ENCODE measurements at regions not wholly inside any gene's neighbourhood (a gene's known extent, or its start where the extent isn't known, plus 50 kb on each side); places are given as distances from the start of the nearest gene placed in this dataset.

DNA sequence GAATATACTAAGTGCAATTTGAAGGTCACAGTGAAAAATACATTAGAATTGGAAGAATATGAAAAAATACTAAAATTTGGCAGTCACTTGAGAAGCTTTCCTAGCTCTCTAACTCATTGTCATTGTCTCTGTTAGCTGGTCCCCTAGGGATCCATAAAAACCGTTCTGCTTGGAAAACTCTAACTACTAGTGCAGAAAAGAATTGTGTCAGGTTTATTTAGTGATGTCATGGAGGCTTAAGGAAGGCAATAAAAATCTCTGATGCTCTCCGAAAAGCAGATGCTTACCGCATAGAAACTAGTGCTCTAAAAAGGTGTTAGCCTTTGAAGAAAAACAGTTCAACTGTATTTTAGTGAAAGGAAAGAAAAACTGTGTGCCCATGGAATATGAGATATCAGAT is 150.1 kb upstream of the DLGAP1 start:
- TF ChIP-seq, protein P1, sequence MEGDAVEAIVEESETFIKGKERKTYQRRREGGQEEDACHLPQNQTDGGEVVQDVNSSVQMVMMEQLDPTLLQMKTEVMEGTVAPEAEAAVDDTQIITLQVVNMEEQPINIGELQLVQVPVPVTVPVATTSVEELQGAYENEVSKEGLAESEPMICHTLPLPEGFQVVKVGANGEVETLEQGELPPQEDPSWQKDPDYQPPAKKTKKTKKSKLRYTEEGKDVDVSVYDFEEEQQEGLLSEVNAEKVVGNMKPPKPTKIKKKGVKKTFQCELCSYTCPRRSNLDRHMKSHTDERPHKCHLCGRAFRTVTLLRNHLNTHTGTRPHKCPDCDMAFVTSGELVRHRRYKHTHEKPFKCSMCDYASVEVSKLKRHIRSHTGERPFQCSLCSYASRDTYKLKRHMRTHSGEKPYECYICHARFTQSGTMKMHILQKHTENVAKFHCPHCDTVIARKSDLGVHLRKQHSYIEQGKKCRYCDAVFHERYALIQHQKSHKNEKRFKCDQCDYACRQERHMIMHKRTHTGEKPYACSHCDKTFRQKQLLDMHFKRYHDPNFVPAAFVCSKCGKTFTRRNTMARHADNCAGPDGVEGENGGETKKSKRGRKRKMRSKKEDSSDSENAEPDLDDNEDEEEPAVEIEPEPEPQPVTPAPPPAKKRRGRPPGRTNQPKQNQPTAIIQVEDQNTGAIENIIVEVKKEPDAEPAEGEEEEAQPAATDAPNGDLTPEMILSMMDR (IDR thresholded peaks at IDR 0.05; ENCODE audit: insufficient read depth, low read length): no peak
- TF ChIP-seq GABPA (IDR thresholded peaks at IDR 0.05; ENCODE audit: low read depth): no peak
- TF ChIP-seq, protein P2, sequence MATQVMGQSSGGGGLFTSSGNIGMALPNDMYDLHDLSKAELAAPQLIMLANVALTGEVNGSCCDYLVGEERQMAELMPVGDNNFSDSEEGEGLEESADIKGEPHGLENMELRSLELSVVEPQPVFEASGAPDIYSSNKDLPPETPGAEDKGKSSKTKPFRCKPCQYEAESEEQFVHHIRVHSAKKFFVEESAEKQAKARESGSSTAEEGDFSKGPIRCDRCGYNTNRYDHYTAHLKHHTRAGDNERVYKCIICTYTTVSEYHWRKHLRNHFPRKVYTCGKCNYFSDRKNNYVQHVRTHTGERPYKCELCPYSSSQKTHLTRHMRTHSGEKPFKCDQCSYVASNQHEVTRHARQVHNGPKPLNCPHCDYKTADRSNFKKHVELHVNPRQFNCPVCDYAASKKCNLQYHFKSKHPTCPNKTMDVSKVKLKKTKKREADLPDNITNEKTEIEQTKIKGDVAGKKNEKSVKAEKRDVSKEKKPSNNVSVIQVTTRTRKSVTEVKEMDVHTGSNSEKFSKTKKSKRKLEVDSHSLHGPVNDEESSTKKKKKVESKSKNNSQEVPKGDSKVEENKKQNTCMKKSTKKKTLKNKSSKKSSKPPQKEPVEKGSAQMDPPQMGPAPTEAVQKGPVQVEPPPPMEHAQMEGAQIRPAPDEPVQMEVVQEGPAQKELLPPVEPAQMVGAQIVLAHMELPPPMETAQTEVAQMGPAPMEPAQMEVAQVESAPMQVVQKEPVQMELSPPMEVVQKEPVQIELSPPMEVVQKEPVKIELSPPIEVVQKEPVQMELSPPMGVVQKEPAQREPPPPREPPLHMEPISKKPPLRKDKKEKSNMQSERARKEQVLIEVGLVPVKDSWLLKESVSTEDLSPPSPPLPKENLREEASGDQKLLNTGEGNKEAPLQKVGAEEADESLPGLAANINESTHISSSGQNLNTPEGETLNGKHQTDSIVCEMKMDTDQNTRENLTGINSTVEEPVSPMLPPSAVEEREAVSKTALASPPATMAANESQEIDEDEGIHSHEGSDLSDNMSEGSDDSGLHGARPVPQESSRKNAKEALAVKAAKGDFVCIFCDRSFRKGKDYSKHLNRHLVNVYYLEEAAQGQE (IDR thresholded peaks at IDR 0.05; ENCODE audit: insufficient replicate concordance, low read depth): no peak
